Activated CD8-positive, alpha-beta memory T cell treated with anti-CD3 and anti-CD28 coated beads, Interleukin-2, amount 50 U/mL, for 4 hours (primary cell): ENCODE measurements at regions not wholly inside any gene's neighbourhood (a gene's known extent, or its start where the extent isn't known, plus 50 kb on each side); places are given as distances from the start of the nearest gene placed in this dataset.

Experiments
- DNase-seq: peaks from one replicate; pipeline ENCODE4 v3.0.0-alpha.2; 2020

DNA sequence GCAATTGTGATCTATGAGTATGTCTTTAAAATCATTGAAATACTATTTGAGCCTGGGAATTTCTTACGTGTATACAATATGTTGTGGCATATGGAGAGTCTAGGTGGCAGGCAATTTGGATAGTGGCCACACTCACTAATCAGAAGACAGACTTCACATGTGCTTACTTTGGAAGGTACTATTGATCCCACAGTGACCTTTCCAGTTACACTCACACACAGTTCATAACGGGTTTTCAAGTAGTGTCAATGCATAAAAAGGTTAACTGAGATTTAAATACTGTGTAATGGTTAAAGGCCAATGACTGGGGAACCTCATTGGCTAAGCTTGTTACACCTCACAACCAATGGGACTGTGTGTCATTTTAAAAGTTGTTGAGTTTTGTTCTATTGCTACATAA lies 783.2 kb downstream of the RPA4 start:
- no peak for DNase-seq

DNA sequence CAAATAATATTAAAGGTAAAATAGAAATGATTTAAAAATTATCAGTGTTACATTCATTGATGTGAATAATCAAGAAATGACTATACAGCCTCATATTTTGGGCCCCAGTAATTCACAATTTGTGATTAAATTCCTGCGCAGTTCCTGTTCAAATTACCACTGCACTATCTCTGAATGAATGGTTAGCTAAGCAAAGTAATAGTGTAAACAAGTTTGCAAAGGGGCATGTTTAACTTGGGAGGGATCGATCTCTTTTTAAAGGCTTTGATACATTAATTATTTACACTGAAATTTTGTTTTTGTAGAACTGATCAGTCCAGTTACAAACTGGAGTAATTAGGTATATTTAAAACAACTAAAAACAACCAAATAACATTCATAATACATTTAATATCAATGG lies 784.4 kb downstream of the RPA4 start:
- no peak for DNase-seq

GRCh38 chrX:97672138-97672537 lies 788.4 kb downstream of the RPA4 start:
- DNase-seq = no peak

DNA sequence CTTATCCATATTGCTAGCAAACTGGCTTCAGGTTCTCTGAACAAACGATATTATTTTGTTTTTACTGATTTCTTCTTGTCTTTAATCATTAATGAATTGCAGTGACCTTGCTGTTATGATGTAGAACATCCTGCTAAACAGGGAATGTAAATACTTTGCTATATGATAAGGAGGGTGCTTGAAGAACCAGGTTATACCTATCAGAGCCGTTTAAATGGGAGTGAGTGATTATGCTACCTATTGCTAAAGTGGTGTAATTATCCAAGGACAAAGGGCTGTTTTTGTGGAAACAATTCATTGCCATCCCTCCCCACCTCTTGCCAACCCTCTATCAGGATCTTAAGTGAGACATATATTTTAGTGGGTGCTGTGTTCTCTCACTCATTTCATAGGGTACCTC lies 788.9 kb downstream of the RPA4 start:
- DNase-seq = no peak

DNA sequence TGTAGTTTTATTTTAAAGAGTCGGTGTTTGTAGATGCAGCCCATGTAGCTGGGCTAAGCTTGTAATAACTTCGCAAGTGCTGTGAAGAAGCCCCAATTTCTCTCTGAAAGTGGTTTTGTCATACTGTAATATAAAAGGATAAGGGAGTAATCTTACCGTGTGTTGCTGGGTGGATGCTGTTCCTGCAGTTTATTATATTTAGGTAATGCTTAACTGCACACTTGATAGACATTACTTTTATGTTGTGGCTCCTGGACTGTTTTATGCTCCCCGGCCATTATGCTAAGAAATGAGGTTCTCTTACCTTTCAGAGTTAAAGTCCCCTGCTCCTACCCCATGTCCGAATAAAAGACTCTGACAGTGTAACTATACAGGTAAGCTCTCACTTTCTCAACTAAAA lies 789.4 kb downstream of the RPA4 start:
- DNase-seq = no peak

DNA sequence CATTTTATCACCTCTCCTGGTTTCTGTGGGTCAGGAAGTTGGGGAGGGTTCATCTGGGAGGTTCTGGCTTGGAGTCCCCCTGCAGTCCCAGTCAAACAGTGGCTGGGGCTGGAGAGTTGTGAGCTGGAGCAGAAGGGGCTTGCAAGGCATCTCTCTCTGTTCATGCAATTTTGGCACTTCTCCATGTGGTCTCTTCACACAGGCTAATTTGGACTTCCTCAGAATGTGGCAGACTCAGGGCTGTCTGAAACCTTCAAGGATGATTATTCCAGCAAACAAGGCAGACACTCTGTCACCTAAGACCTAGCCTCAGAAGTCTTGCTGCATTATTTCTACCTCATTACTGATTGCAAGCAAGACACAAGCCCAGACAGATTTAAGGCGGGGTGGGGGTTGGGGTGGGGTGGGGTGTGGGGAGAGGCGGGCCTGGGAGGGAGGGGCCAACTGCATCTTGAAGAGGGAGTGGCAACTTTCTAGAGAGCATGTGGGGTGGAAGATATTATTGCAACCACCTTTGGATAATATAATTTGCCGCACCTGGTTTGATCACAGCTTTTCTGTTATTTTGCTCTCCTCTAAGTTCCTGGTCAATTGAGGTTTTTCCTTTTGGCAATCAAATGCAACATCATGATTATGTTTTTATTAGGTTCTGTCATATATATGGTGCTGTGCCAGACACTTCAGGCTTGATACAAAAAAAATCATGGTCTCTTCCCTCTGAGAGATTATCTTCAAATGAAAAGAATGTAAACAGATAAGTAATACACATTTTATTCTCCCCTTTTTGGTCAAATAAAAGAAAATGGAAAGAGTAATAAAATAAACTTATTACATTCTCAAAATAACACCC lies 799.5 kb downstream of the RPA4 start:
- DNase-seq = no peak

DNA sequence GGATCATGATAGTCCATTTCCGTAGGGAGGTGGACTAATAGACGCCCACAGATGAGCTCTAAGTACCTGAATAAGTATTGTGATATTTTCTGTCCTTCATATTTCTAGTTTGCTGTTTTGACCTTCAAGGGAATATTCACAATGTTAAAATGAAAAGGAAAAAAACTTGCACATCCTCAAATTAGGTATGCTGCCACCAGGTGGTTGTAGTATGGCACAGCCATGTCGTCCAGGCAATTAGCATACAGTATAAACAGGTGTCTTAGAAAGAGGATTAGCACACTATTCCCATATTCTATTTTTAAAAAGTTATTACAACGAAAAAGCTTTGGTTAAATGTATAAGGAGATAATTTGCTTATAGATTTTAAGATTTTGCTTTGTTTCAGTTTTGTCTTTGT lies 802.0 kb downstream of the RPA4 start:
- no peak for DNase-seq

GRCh38 chrX:97691901-97692455 lies 808.3 kb downstream of the RPA4 start:
- DNase-seq = no peak

DNA sequence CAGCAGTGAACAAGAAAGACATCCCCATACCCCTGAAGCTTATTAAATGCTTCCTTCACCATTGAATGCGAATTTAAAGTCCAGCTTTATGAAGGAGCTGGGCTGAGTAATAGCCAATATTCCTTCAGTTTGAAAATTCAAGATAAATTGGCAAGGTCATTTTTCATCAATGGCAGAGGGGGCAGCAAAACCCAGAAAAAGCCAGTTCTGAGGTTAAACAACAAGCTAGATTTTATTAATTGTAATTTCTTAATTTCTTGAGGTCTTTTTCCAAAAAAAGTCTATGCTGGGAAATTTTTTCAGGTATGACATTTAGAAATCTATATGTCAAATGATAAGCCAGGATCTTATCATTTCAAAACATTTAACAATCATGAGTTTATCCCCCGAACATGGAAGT lies 808.9 kb downstream of the RPA4 start:
- DNase-seq = no peak

DNA sequence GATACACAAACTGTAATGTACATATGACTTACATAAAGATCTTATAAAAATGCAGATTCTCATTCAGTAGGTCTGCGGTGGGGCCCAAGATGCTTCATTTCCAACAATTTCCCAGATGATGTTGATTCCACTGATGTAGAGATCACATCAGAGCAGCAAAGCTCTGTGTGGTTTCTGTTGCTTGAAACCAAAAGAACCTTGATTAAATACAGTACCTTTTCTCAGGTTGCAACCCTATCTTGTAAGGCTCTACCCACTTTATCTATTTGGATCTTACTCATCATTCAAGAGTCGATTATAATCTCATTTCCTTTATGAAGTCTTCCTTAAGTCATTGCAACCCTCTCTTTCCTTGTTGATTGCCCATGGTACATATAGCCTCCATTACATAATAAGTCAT lies 816.8 kb downstream of the RPA4 start:
- DNase-seq = no peak

- DNase-seq = no peak
Observed at GRCh38 chrX:97704474-97704873, 820.8 kb downstream of the RPA4 start.

GRCh38 chrX:97704881-97705280 lies 821.2 kb downstream of the RPA4 start:
- no peak for DNase-seq

DNA sequence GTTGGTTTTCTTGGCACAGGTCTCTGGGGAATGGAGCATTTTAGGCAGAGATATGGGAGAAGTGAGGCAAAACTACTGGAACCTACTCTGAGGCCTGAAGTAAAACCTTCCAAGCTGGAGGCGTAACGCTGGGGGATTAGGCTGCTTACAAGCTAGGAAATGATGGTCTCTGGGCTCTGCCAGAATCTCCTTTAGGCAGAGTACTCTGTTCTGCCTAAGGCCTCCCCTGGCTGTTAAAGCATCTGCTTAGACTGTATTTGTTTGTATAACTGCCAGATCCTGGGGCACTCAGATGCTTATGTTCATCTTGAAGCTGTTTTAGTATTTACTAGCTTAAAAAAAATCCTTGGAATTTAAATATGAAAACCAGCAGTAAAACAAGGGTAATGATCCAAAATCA lies 822.2 kb downstream of the RPA4 start:
- DNase-seq = no peak

- no peak for DNase-seq
Observed at GRCh38 chrX:97714072-97714471, 830.4 kb downstream of the RPA4 start.

- no peak for DNase-seq
Observed at GRCh38 chrX:97728215-97728614, 844.5 kb downstream of the RPA4 start.

GRCh38 chrX:97740044-97740443 lies 856.3 kb downstream of the RPA4 start:
- DNase-seq = no peak

DNA sequence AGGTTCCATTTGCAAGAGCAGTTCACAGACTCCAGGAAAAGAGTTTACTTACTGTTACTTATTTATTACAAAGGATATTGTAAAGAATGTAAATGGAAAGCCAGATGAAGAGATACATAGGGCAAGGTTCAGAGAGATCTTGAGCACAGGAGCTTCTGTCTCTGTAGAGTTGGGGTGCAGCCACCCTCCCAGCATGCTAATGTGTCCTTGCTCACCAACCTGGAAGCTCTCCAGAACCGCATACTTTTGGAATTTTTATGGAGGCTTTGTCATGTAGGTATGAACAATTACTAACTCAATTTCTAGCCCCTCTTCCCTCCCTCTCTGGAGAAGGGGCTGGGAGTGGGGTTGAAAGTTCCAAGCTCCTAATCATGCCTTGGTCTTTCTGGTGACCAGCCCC lies 857.2 kb downstream of the RPA4 start:
- no peak for DNase-seq

GRCh38 chrX:97743014-97743413 lies 859.3 kb downstream of the RPA4 start:
- no peak for DNase-seq

DNA sequence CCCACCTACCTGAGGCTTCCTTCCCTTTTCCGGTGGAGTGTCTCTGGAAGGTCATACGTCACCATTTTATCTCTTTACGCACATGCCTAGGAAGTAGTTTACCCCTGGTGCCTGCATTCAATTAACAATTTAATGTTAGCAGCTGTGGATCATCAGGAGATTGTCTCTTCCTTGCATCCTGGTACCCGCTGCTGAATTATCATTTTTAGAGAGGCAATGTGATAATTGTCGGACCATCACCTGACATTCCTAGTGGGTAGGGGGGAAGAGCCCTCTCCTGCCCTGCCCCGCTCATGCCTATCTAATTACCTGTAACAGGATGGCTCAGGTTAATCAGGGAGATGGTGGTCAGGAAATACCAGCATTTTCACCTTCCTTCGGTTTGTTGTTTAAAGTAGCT lies 863.6 kb downstream of the RPA4 start:
- no peak for DNase-seq

DNA sequence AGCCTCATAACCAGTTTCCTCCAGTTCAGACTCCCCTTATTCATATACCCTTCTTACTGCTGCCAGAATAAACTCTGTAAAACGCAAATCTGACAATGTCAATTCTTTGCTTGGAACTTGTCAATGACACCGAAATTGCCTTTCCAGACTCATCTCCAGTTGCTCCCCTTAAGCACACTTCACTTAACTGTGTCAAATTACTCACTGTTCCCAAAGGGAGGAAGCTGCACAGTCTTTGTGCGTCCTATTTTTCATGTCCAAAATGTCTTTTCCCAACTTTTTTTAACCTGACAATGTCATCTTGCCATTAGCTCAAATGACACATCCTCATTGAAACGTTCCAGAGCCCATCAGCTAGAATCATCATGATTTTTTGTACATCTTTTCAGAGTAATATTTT lies 867.3 kb downstream of the RPA4 start:
- DNase-seq = no peak

DNA sequence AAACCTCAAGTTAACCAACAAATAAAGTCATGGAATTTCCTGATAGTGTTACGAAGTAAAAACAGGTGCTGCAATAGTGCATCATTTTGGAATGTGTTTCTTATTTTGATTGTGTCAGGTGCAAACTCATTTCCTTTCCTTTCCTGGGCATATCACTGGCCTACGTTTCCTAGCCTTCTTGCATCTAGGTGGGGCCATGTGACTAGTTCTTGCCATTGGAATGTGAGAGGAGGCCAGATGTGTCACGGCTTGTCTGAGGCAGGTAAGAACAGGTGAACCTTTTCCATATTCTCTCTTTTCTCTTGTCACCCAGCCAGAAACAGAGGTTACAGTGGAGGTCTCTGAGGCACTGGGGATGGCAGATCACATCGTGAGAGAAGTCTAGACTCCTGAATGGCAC lies 868.0 kb downstream of the RPA4 start:
- DNase-seq = no peak

DNA sequence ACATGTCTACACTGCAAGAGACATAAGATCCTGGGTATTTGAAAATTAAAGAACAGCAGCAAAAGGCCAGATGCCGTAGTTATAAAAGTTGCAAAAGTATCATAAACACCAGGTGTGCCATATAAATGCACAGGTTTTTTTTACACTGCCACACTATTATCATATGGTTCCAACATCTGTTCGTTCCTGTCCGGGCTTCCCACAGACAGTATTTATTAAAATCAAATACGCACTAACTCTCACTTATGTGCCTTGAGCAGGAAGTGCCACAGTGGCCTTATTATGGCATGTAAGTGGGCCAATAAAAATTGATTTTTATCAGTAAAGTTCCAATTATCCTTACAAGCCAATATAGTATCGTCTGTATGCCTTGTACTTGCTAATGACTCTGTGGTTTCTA lies 873.2 kb downstream of the RPA4 start:
- no peak for DNase-seq

DNA sequence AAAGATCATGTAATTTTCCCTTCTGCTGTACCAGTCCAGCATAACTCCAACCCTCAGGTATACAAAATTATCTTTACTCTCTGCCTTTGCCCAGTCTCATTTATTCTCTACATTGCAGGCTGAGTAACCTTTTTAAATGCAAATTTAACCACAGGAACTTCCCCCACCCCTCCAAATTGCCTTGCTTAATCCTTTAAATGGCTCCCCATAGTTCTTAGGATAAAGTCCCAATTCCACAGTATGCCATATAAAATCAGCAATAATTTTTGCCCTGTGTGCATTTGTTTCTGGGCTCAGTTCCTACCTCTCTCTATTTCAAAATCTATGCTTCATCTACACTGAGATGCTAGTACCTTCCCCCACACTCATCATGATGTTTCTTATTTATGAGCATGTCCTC lies 879.7 kb downstream of the RPA4 start:
- DNase-seq = no peak

- no peak for DNase-seq
Observed at GRCh38 chrX:97763981-97764380, 880.3 kb downstream of the RPA4 start.

- DNase-seq = no peak
Observed at GRCh38 chrX:97766501-97767095, 882.9 kb downstream of the RPA4 start.
